ENCODE measurements at regions not wholly inside any gene's neighbourhood (a gene's known extent, or its start where the extent isn't known, plus 50 kb on each side); places are given as distances from the start of the nearest gene placed in this dataset.
"Not testable (repeated sequence)": the region's sequence is repeated elsewhere in the genome, so short reads cannot be mapped to it uniquely, and the experiment has no call there.

- TF ChIP-seq CTCF (conservative IDR thresholded peaks at IDR 0.05; ENCODE audit: low read depth), result no peak
- ChIA-PET POLR2A (ENCODE audit: low non-redundant PET) (no interaction called here), CTCF (no interaction called here)
- no peak for DNase-seq (ENCODE audit: low spot score)
- H3K27ac ChIP-seq, result no peak overlapping the region
Observed at GRCh38 chr5:33120671-33121070, 320.1 kb upstream of the TARS1 start.

- no peak for DNase-seq (ENCODE audit: low spot score)
- no peak overlapping the region for H3K27ac ChIP-seq
- CTCF ChIA-PET, result no interaction called here
- TF ChIP-seq CTCF (conservative IDR thresholded peaks at IDR 0.05; ENCODE audit: low read depth), result no peak
- POLR2A ChIA-PET (ENCODE audit: low non-redundant PET), result no interaction called here
Observed at GRCh38 chr5:33129309-33129708, 311.5 kb upstream of the TARS1 start.

GRCh38 chr5:33136785-33137184 lies 304.0 kb upstream of the TARS1 start:
- CTCF ChIA-PET, result no interaction called here
- H3K27ac ChIP-seq, result no peak overlapping the region
- no peak for TF ChIP-seq CTCF (conservative IDR thresholded peaks at IDR 0.05; ENCODE audit: low read depth)
- DNase-seq (ENCODE audit: low spot score), result no peak
- POLR2A ChIA-PET (ENCODE audit: low non-redundant PET), result no interaction called here

- CTCF ChIA-PET; DNase-seq (ENCODE audit: low spot score); H3K27ac ChIP-seq; POLR2A ChIA-PET (ENCODE audit: low non-redundant PET): not testable (repeated sequence)
Observed at GRCh38 chr5:33138145-33138544, 302.6 kb upstream of the TARS1 start.

- DNase-seq (ENCODE audit: low spot score), result no peak
- POLR2A ChIA-PET (ENCODE audit: low non-redundant PET), result no interaction called here
- CTCF ChIA-PET, result no interaction called here
- no peak for TF ChIP-seq CTCF (conservative IDR thresholded peaks at IDR 0.05; ENCODE audit: low read depth)
- H3K27ac ChIP-seq, result no peak overlapping the region
Observed at GRCh38 chr5:33143405-33144123, 297.2 kb upstream of the TARS1 start.

GRCh38 chr5:33146881-33147280 lies 293.9 kb upstream of the TARS1 start:
- no peak overlapping the region for H3K27ac ChIP-seq

More at GRCh38 chr5:33146881-33147280, 293.9 kb upstream of the TARS1 start:
- ChIA-PET CTCF (no interaction called here), POLR2A (ENCODE audit: low non-redundant PET) (no interaction called here)
- no peak for TF ChIP-seq CTCF (conservative IDR thresholded peaks at IDR 0.05; ENCODE audit: low read depth)
- DNase-seq (ENCODE audit: low spot score), result no peak

Data from RWPE1 (cell line).